ENCODE measurements at regions not wholly inside any gene's neighbourhood (a gene's known extent, or its start where the extent isn't known, plus 50 kb on each side); places are given as distances from the start of the nearest gene placed in this dataset.

GRCh38 chr12:46538976-46539375 is 166.4 kb upstream of the SLC38A2 start:
- Histone ChIP-seq H3K18ac (ENCODE audit: extremely low read depth, low read length) (no peak overlapping the region), H3K9me3 (ENCODE audit: insufficient read depth in 2 of 2, low read depth in 1 of 2, low read length in 1 of 2) (no peaks in the 10 kb centered on the region), H3K9ac (replicated peaks in 1 of 4; ENCODE audit: extremely low read depth in 1 of 4, low read depth in 3 of 4, low read length in 3 of 4) (no peak overlapping the region), H4K8ac (ENCODE audit: extremely low read depth, insufficient read depth, low read length) (no peak overlapping the region), H4K91ac (replicated peaks; ENCODE audit: insufficient read length, low read length) (no peak overlapping the region), H2BK20ac (ENCODE audit: low read length) (no peak overlapping the region), H3K14ac (ENCODE audit: insufficient read length) (no peak overlapping the region), H3K36me3 (ENCODE audit: control insufficient read depth in 2 of 4, insufficient read depth in 4 of 4, low read length in 3 of 4) (no peaks in the 10 kb centered on the region), H2BK120ac (replicated peaks; ENCODE audit: low read depth, low read length) (no peak overlapping the region), H3K4me2 (ENCODE audit: insufficient read depth in 1 of 2, low read depth in 2 of 2, low read length in 2 of 2) (no peak overlapping the region), H3K4me1 (replicated peaks in 1 of 4; ENCODE audit: control insufficient read depth in 3 of 4, insufficient read depth in 4 of 4, low read length in 3 of 4) (no peaks in the 10 kb centered on the region), H3K4me3 (ENCODE audit: extremely low read depth in 1 of 4, insufficient read depth in 2 of 4, low read depth in 3 of 4, low read length in 4 of 4) (no peak overlapping the region), H2AFZ (ENCODE audit: low read length) (no peak overlapping the region), H2BK15ac (ENCODE audit: low read length) (no peak overlapping the region), H3K79me1 (ENCODE audit: low read depth, low read length) (no peaks in the 10 kb centered on the region), H2BK5ac (ENCODE audit: low read depth, low read length) (no peak overlapping the region), H2BK12ac (ENCODE audit: low read depth, low read length) (no peak overlapping the region), H3K4ac (replicated peaks; ENCODE audit: insufficient read length, low read depth, low read length) (no peak overlapping the region), H4K5ac (ENCODE audit: insufficient read length, low read depth, low read length) (no peak overlapping the region), H3K79me2 (ENCODE audit: control insufficient read depth in 1 of 2, insufficient read depth in 2 of 2, low read length in 2 of 2) (no peaks in the 10 kb centered on the region), H3K27me3 (replicated peaks in 1 of 4; ENCODE audit: control insufficient read depth in 3 of 4, extremely low read depth in 1 of 4, insufficient read depth in 3 of 4, low read length in 3 of 4) (no peaks in the 10 kb centered on the region), H3K23me2 (ENCODE audit: low read depth, low read length) (no peaks in the 10 kb centered on the region), H3K23ac (ENCODE audit: insufficient read length) (no peak overlapping the region), H3K56ac (replicated peaks; ENCODE audit: insufficient read length, low read depth, low read length) (no peak overlapping the region), H4K20me1 (replicated peaks in 1 of 2; ENCODE audit: control insufficient read depth in 1 of 2, insufficient read depth in 2 of 2, low read length in 2 of 2) (no peaks in the 10 kb centered on the region), H3K27ac (ENCODE audit: low read depth, low read length) (no peak overlapping the region), H2AK5ac (ENCODE audit: low read depth, low read length) (no peak overlapping the region)
- no peak for FAIRE-seq
- 90% methylated on average over 2 of the region's 2 CpGs; no CpG with 5 or more reads in 1 of the 2 experiments for WGBS, 2 experiments (ENCODE audit: extremely low coverage in 1 of 2, insufficient coverage in 1 of 2, insufficient read length in 1 of 2, insufficient replicate concordance in 2 of 2, low coverage in 1 of 2, low lambda C conversion rate in 2 of 2, missing lambda C conversion rate in 1 of 2)
- ChIA-PET CTCF (ENCODE audit: partially characterized antibody) (interaction anchor here (0.6 to 1.5 kb wide), 2 partner anchors 23 to 137 kb away, joined by 3 to 4 read pairs; no protein-coding TSS in a partner anchor), POLR2A (ENCODE audit: partially characterized antibody) (interaction anchor here (0.7 kb wide), 1 partner anchor 90 kb away, joined by 4 read pairs; no protein-coding TSS in a partner anchor)
- no peak for TF ChIP-seq SUZ12 (IDR thresholded peaks at IDR 0.05; ENCODE audit: low read length)
- TF ChIP-seq CHD1 (IDR thresholded peaks at IDR 0.05; ENCODE audit: low read depth, low read length), result no peak
- TF ChIP-seq TCF12 (IDR thresholded peaks at IDR 0.05; ENCODE audit: low read depth, low read length), result no peak
- TF ChIP-seq BACH1 (IDR thresholded peaks at IDR 0.05; ENCODE audit: low read length), result no peak
- TF ChIP-seq CHD2 (IDR thresholded peaks at IDR 0.05; ENCODE audit: low read length), result no peak
- TF ChIP-seq RBBP5 (IDR thresholded peaks at IDR 0.05; ENCODE audit: borderline replicate concordance, low read depth, low read length), result no peak
- no peak for TF ChIP-seq JUN (IDR thresholded peaks at IDR 0.05; ENCODE audit: low read depth, low read length)
- no peak for TF ChIP-seq RAD21 (IDR thresholded peaks at IDR 0.05 in 1 of 2, conservative IDR thresholded peaks at IDR 0.05 in 1 of 2; ENCODE audit: low read depth in 2 of 2, low read length in 2 of 2)
- no peak for TF ChIP-seq E2F6 (IDR thresholded peaks at IDR 0.05)
- no peak for TF ChIP-seq TAF1 (IDR thresholded peaks at IDR 0.05; ENCODE audit: low read depth, low read length)
- TF ChIP-seq NANOG (IDR thresholded peaks at IDR 0.05; ENCODE audit: insufficient read depth, low read depth, low read length, poor library complexity, severe bottlenecking), result no peak
- no peak for TF ChIP-seq CREB1 (IDR thresholded peaks at IDR 0.05)
- no peak for TF ChIP-seq YY1 (IDR thresholded peaks at IDR 0.05; ENCODE audit: low read depth, low read length)
- TF ChIP-seq RFX5 (IDR thresholded peaks at IDR 0.05; ENCODE audit: borderline replicate concordance, low read depth, low read length), result no peak
- no peak for TF ChIP-seq CEBPB (IDR thresholded peaks at IDR 0.05; ENCODE audit: low read depth, low read length)
- DNase-seq (ENCODE audit: low read depth in 1 of 2, low spot score in 2 of 2), result no peak
